ENCODE measurements at regions not wholly inside any gene's neighbourhood (a gene's known extent, or its start where the extent isn't known, plus 50 kb on each side); places are given as distances from the start of the nearest gene placed in this dataset.

DNA sequence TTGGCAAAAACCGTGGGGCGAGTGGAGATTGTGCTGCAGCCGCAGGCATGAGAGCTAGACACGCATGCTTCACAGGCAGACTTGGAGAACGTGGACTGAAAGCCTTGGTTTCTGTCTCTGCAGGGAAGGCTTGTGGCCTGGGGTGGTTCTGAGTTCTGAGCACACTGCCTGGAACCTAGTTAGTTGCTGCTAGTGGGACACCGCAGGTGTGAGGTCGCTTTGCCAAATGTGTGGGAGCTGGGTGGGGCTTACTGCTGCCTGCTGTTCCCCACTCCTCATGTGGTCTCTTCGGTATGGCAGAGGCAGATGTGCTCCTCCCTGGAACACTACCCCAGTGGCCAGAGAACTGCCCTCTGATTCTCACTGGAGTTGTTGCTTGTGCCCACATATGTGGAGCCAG, 484.0 kb downstream of the MMUT start:
- Mint-ChIP-seq H3K36me3 (ENCODE audit: low read depth) (no peaks in the 10 kb centered on the region), H3K4me1 (ENCODE audit: low read depth) (no peaks in the 10 kb centered on the region), H3K4me3 (ENCODE audit: unreplicated experiment) (no peak overlapping the region), H3K27me3 (ENCODE audit: low read depth) (no peaks in the 10 kb centered on the region), H3K27ac (ENCODE audit: unreplicated experiment) (no peak overlapping the region), H3K9me3 (ENCODE audit: low read depth) (no peaks in the 10 kb centered on the region)
- DNase-seq (ENCODE audit: low spot score): no peak
- TF ChIP-seq, protein P1, sequence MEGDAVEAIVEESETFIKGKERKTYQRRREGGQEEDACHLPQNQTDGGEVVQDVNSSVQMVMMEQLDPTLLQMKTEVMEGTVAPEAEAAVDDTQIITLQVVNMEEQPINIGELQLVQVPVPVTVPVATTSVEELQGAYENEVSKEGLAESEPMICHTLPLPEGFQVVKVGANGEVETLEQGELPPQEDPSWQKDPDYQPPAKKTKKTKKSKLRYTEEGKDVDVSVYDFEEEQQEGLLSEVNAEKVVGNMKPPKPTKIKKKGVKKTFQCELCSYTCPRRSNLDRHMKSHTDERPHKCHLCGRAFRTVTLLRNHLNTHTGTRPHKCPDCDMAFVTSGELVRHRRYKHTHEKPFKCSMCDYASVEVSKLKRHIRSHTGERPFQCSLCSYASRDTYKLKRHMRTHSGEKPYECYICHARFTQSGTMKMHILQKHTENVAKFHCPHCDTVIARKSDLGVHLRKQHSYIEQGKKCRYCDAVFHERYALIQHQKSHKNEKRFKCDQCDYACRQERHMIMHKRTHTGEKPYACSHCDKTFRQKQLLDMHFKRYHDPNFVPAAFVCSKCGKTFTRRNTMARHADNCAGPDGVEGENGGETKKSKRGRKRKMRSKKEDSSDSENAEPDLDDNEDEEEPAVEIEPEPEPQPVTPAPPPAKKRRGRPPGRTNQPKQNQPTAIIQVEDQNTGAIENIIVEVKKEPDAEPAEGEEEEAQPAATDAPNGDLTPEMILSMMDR (IDR thresholded peaks at IDR 0.05): no peak

DNA sequence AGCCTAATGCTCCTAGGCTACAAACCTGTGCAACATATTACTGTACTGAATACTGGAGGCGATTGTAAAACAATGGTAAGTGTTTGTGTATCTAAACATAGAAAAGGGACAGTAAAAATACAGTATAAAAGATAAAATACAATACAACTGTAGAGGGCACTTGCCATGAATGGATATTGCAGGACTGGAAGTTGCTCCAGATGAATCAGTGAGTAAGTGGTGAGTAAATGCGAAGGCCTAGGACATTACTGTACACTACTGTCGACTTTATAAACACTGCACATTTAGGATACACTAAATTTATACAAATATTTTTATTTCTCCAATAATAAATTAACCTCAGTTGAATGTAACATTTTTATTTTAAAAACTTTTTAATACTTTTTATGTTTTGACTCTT, 485.0 kb downstream of the MMUT start:
- Mint-ChIP-seq H3K4me1 (ENCODE audit: low read depth) (no peaks in the 10 kb centered on the region), H3K9me3 (ENCODE audit: low read depth) (no peaks in the 10 kb centered on the region), H3K4me3 (ENCODE audit: unreplicated experiment) (no peak overlapping the region), H3K36me3 (ENCODE audit: low read depth) (no peaks in the 10 kb centered on the region), H3K27me3 (ENCODE audit: low read depth) (no peaks in the 10 kb centered on the region), H3K27ac (ENCODE audit: unreplicated experiment) (no peak overlapping the region)
- DNase-seq (ENCODE audit: low spot score): no peak
- TF ChIP-seq, protein P1 (IDR thresholded peaks at IDR 0.05): no peak

DNA sequence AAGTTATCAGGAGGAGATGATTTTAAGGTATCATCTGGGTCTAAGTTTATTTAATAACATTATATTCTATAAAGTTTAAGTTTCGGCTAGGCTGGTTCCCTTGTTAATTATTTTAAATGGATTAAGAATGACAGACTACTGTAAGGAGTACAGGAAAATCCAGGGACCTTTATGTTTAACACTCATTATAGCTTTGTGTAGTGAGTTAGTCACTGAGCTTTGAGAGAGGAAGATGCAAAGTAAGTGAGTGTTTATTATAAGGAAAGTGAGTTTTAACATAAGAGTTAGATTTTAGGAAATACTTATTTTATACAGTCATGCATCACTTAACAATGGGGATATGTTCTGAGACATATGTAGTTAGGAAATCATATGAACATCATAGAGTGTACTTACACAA, 485.5 kb downstream of the MMUT start:
- H3K4me3 Mint-ChIP-seq (ENCODE audit: unreplicated experiment): no peak overlapping the region
- H3K36me3 Mint-ChIP-seq (ENCODE audit: low read depth): no peaks in the 10 kb centered on the region

DNA sequence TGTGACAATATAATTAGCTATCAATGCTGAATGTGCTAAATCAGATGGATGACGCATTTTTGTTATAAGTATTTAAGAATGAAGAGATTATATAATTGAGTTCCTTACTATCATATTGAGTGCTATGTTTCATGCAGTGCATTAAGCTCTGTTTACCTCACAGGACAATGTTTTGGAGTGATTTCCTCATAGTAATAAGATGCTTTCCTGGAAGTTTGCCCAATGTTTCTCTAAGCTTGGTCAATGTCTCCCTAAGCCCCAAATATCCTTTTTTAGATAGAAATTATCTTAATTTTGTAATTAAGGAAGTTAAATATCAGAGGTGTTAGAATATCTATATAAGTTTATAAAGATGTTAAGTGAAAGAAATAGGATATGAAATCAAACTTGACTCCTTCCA, 489.6 kb downstream of the MMUT start:
- no peak for DNase-seq (ENCODE audit: low spot score)
- Mint-ChIP-seq H3K27me3 (ENCODE audit: low read depth) (no peaks in the 10 kb centered on the region), H3K4me3 (ENCODE audit: unreplicated experiment) (no peak overlapping the region)

More for the DNA sequence above, 485.5 kb downstream of the MMUT start:
- H3K9me3 Mint-ChIP-seq (ENCODE audit: low read depth): no peaks in the 10 kb centered on the region
- no peaks in the 10 kb centered on the region for H3K4me1 Mint-ChIP-seq (ENCODE audit: low read depth)
- no peak for DNase-seq (ENCODE audit: low spot score)
- no peak overlapping the region for H3K27ac Mint-ChIP-seq (ENCODE audit: unreplicated experiment)
- TF ChIP-seq, protein P1 (IDR thresholded peaks at IDR 0.05): no peak
- H3K27me3 Mint-ChIP-seq (ENCODE audit: low read depth): no peaks in the 10 kb centered on the region

DNA sequence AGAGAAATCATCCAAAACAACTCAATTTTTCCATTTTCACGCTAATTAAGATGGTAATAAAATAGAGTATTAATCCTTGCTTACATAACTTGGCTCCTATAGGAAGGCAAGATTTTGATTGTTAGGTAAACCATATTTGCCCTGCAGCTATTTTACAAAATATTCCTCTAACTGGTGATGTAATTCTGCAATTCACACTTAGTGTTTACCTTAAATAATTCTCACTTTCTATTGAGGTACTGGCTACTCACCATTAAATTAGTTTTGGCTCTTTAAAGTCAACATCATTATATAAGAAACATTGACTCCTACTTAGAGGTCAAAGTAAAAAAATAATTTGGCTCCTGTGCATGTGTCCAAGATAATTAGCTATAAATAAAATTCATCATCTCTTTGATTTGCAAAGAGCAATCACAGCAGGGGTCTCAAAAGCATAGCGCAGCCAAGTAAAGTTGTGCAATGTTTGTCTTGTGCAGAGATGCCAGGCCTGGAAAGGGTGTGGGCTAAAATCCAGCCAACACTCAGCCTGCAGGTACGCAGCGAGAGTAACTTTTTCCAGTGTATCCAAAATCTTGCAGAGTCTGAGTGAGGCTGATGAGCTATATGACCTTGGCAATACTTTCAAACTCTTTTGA, 501.2 kb downstream of the MMUT start:
- H3K4me1 Mint-ChIP-seq (ENCODE audit: low read depth): no peaks in the 10 kb centered on the region
- DNase-seq (ENCODE audit: low spot score): no peak
- H3K9me3 Mint-ChIP-seq (ENCODE audit: low read depth): no peaks in the 10 kb centered on the region
- no peak overlapping the region for H3K27ac Mint-ChIP-seq (ENCODE audit: unreplicated experiment)
- H3K36me3 Mint-ChIP-seq (ENCODE audit: low read depth): no peaks in the 10 kb centered on the region
- no peak overlapping the region for H3K4me3 Mint-ChIP-seq (ENCODE audit: unreplicated experiment)
- TF ChIP-seq, protein P1 (IDR thresholded peaks at IDR 0.05): no peak
- no peaks in the 10 kb centered on the region for H3K27me3 Mint-ChIP-seq (ENCODE audit: low read depth)

More for the DNA sequence above, 489.6 kb downstream of the MMUT start:
- Mint-ChIP-seq H3K9me3 (ENCODE audit: low read depth) (no peaks in the 10 kb centered on the region), H3K27ac (ENCODE audit: unreplicated experiment) (no peak overlapping the region), H3K36me3 (ENCODE audit: low read depth) (no peaks in the 10 kb centered on the region), H3K4me1 (ENCODE audit: low read depth) (no peaks in the 10 kb centered on the region)
- TF ChIP-seq, protein P1 (IDR thresholded peaks at IDR 0.05): no peak

Data from chondrocyte (in vitro differentiated cells).